SK-N-SH (cell line): ENCODE measurements at regions not wholly inside any gene's neighbourhood (a gene's known extent, or its start where the extent isn't known, plus 50 kb on each side); places are given as distances from the start of the nearest gene placed in this dataset.

Source experiments
- CTCF ChIA-PET: fragments of 300-600, 350-600 bp; formaldehyde crosslinking; extraction: SDS; loops from one replicate; lab custom pipeline; 2021; lab: Yijun Ruan, JAX
- POLR2A ChIA-PET: fragments of 350-600 bp; sonication (Branson Sonifier 250); formaldehyde crosslinking; extraction: SDS; loops from one replicate; lab custom pipeline; 2020; ENCODE audit warnings: antibody characterized with exemption, inconsistent platforms; lab: Yijun Ruan, JAX
- DNase-seq: peaks from one replicate; pipeline ENCODE4 v3.0.0; 2012
- H2AFZ ChIP-seq: fragments of 200-600 bp; sonication (generic); 2 replicates; pipeline ENCODE4 v1.8.1; 2016; ENCODE audit warnings: antibody characterized with exemption, mild to moderate bottlenecking, low read depth
- H3F3A ChIP-seq: fragments of 200-600 bp; sonication (generic); replicated peaks from 2 replicates; pipeline ENCODE3; 2016; ENCODE audit warnings: antibody characterized with exemption, mild to moderate bottlenecking; ENCODE audit not compliant: insufficient read depth
- H3K27ac ChIP-seq, 2 experiments: fragments of 200-500 bp in 1 of 2; fragments of 200-600 bp in 1 of 2; sonication (Bioruptor generic) in 1 of 2; sonication (generic), shearing (Covaris generic) in 1 of 2; 2 replicates each; pipeline versions ENCODE4 v1.5.1 to v1.6.1; 2014 to 2016; ENCODE audit warnings: low read depth in 2 of 2, inconsistent platforms in 1 of 2, low read length in 1 of 2, mild to moderate bottlenecking in 1 of 2, mixed read lengths in 1 of 2
- H3K27me3 ChIP-seq: fragments of 200-600 bp; sonication (generic), shearing (Covaris generic); 2 replicates; pipeline ENCODE4 v1.6.1; 2016; ENCODE audit warnings: mixed run types; ENCODE audit not compliant: insufficient read depth
- H3K36me3 ChIP-seq, 2 experiments: fragments of 200-500 bp in 1 of 2; fragments of 200-600 bp in 1 of 2; sonication (Bioruptor generic) in 1 of 2; sonication (generic) in 1 of 2; replicated peaks in 1 of 2; 2 replicates each; pipeline versions ENCODE3 to v1.5.1; 2014 to 2016; ENCODE audit warnings: low read length in 1 of 2, mild to moderate bottlenecking in 1 of 2; ENCODE audit not compliant: insufficient read depth in 2 of 2, control insufficient read depth in 1 of 2
- H3K4me1 ChIP-seq, 2 experiments: fragments of 200-500 bp in 1 of 2; fragments of 200-600 bp in 1 of 2; sonication (Bioruptor generic) in 1 of 2; sonication (generic), shearing (Covaris generic) in 1 of 2; 2 replicates each; pipeline versions ENCODE4 v1.5.1 to v1.6.1; 2014 to 2016; ENCODE audit warnings: low read depth in 1 of 2, low read length in 1 of 2, mixed run types in 1 of 2; ENCODE audit not compliant: insufficient read depth in 2 of 2, control insufficient read depth in 1 of 2
- H3K4me2 ChIP-seq: fragments of 200-600 bp; sonication (generic), shearing (Covaris generic); 2 replicates; pipeline ENCODE4 v1.6.1; 2017; ENCODE audit warnings: mixed run types
- H3K4me3 ChIP-seq, 2 experiments: fragments of 200-500 bp in 1 of 2; fragments of 200-600 bp in 1 of 2; sonication (Bioruptor generic) in 1 of 2; sonication (generic), shearing (Covaris generic) in 1 of 2; 2 replicates each; pipeline versions ENCODE4 v1.5.1 to v1.8.1; 2014 to 2016; ENCODE audit warnings: low read depth in 2 of 2, inconsistent platforms in 1 of 2, low read length in 1 of 2, mild to moderate bottlenecking in 1 of 2, mixed read lengths in 1 of 2, moderate library complexity in 1 of 2
- H3K79me2 ChIP-seq: fragments of 200-600 bp; sonication (generic); 2 replicates; pipeline ENCODE4 v1.8.1; 2017; ENCODE audit warnings: mild to moderate bottlenecking; ENCODE audit not compliant: insufficient read depth
- H3K9ac ChIP-seq: fragments of 200-600 bp; sonication (generic); 2 replicates; pipeline ENCODE4 v1.6.1; 2017; ENCODE audit warnings: mixed run types
- H3K9me2 ChIP-seq: fragments of 200-600 bp; sonication (generic); 2 replicates; pipeline ENCODE4 v1.6.1; 2017; ENCODE audit warnings: mixed run types
- H3K9me3 ChIP-seq: fragments of 200-600 bp; sonication (generic); 2 replicates; pipeline ENCODE4 v1.6.1; 2017; ENCODE audit warnings: mixed run types, mild to moderate bottlenecking, moderate library complexity
- H4K20me1 ChIP-seq: fragments of 200-600 bp; sonication (generic); 2 replicates; pipeline ENCODE4 v1.6.1; 2017; ENCODE audit warnings: mild to moderate bottlenecking, mixed run types; ENCODE audit not compliant: insufficient read depth
- CHD2 ChIP-seq: fragments of 150-350 bp; IDR thresholded peaks from 2 replicates; pipeline ENCODE4 v1.6.1; 2018; ENCODE audit warnings: low read length; ENCODE audit not compliant: partially characterized antibody
- CTCF ChIP-seq: fragments of 200-600 bp; sonication (generic); IDR thresholded peaks from 2 replicates; pipeline ENCODE4 v1.6.1; 2017; ENCODE audit warnings: antibody characterized with exemption, mild to moderate bottlenecking, moderate library complexity
- EP300 ChIP-seq, 2 experiments: IDR thresholded peaks; 2 replicates each; pipeline versions ENCODE4 v1.4.0 to v1.6.1; 2012; ENCODE audit warnings: borderline replicate concordance in 1 of 2, low read depth in 1 of 2, low read length in 1 of 2
- EZH2phosphoT487 ChIP-seq: fragments of 200-600 bp; sonication (generic); IDR thresholded peaks from 2 replicates; pipeline ENCODE4 v1.6.1; 2017; ENCODE audit warnings: low read depth, mixed run types, mild to moderate bottlenecking, antibody characterized with exemption, moderate library complexity, borderline replicate concordance
- FOSL2 ChIP-seq: IDR thresholded peaks from 2 replicates; pipeline ENCODE4 v1.4.0; 2012; ENCODE audit warnings: low read depth, mild to moderate bottlenecking, moderate library complexity, borderline replicate concordance
- IRF3 ChIP-seq: fragments of 150-350 bp; IDR thresholded peaks from 2 replicates; pipeline ENCODE4 v1.6.1; 2016; ENCODE audit warnings: mild to moderate bottlenecking, low read depth, low read length
- JUND ChIP-seq: IDR thresholded peaks from 2 replicates; pipeline ENCODE4 v1.4.0; 2012
- MAX ChIP-seq: IDR thresholded peaks from 2 replicates; pipeline ENCODE4 v1.4.0; 2012; ENCODE audit warnings: low read depth
- MEF2A ChIP-seq: IDR thresholded peaks from 2 replicates; pipeline ENCODE4 v1.4.0; 2012; ENCODE audit warnings: low read depth, borderline replicate concordance
- NRF1 ChIP-seq: IDR thresholded peaks from 2 replicates; pipeline ENCODE4 v1.6.1; 2012; ENCODE audit warnings: low read depth, mild to moderate bottlenecking, low read length
- POLR2AphosphoS5 ChIP-seq: IDR thresholded peaks from 2 replicates; pipeline ENCODE4 v1.6.1; 2012; ENCODE audit warnings: low read depth, low read length
- RCOR1 ChIP-seq: fragments of 150-350 bp; IDR thresholded peaks from 2 replicates; pipeline ENCODE4 v1.6.1; 2017; ENCODE audit warnings: antibody characterized with exemption, low read length
- RXRA ChIP-seq: IDR thresholded peaks from 2 replicates; pipeline ENCODE4 v1.4.0; 2012; ENCODE audit warnings: low read depth, mild to moderate bottlenecking, borderline replicate concordance
- SIN3A ChIP-seq: IDR thresholded peaks from 2 replicates; pipeline ENCODE4 v1.6.1; 2012; ENCODE audit warnings: low read depth, mild to moderate bottlenecking, low read length, moderate library complexity, borderline replicate concordance
- SMC3 ChIP-seq: IDR thresholded peaks from 2 replicates; pipeline ENCODE4 v1.6.1; 2012; ENCODE audit warnings: low read depth, low read length, improper control_type of control experiment
- USF1 ChIP-seq: IDR thresholded peaks from 2 replicates; pipeline ENCODE4 v1.4.0; 2012; ENCODE audit warnings: low read depth, borderline replicate concordance
- YY1 ChIP-seq: IDR thresholded peaks from 2 replicates; pipeline ENCODE4 v1.4.0; 2012; ENCODE audit warnings: low read depth, mild to moderate bottlenecking
- WGBS: methylation state at CpG from one replicate; pipeline ENCODE4 v1.1.6; 2017; ENCODE audit warnings: low lambda C conversion rate; 5-methylcytosine and 5-hydroxymethylcytosine counted together

GRCh38 chr1:209509039-209509438, 74.5 kb upstream of the CAMK1G start:
- Histone ChIP-seq H3K9me2 (no peaks in the 10 kb centered on the region), H3K4me2 (no peak overlapping the region), H3K27me3 (no peaks in the 10 kb centered on the region), H3K27ac (no peak overlapping the region), H3K4me1 (peaks cover 0 to 7% of the 10 kb centered on the region in 2 experiments; a peak in 2 of 4 replicates), H4K20me1 (no peaks in the 10 kb centered on the region), H2AFZ (no peak overlapping the region), H3K79me2 (no peaks in the 10 kb centered on the region), H3K4me3 (no peak overlapping the region), H3K9ac (no peak overlapping the region), H3F3A (no peaks in the 10 kb centered on the region), H3K36me3 (no peaks in the 10 kb centered on the region), H3K9me3 (no peaks in the 10 kb centered on the region)
- TF ChIP-seq USF1 (no peak), POLR2AphosphoS5 (no peak), CHD2 (no peak), JUND (no peak), SIN3A (no peak), NRF1 (no peak), CTCF (no peak), MEF2A (no peak), SMC3 (no peak), MAX (no peak), EZH2phosphoT487 (no peak), FOSL2 (no peak), EP300 (IDR thresholded peaks at IDR 0.05; ENCODE audit: borderline replicate concordance in 1 of 2, low read depth in 1 of 2, low read length in 1 of 2) (no peak), RXRA (no peak), YY1 (no peak)
- DNase-seq = no peak
- 93% methylated on average over 5 of the region's 5 CpGs for WGBS
- ChIA-PET CTCF (interaction anchor here (0.9 to 1.8 kb wide), 3 partner anchors 51 to 60 kb away, joined by 3 to 6 read pairs (median 3); no protein-coding TSS in a partner anchor), POLR2A (no interaction called here)

- Histone ChIP-seq H3K27ac (no peak overlapping the region), H3K36me3 (no peaks in the 10 kb centered on the region), H3K9me2 (no peaks in the 10 kb centered on the region), H4K20me1 (no peaks in the 10 kb centered on the region), H2AFZ (no peak overlapping the region), H3K27me3 (no peaks in the 10 kb centered on the region), H3K4me1 (peaks cover 0 to 7% of the 10 kb centered on the region in 2 experiments; a peak in 2 of 4 replicates), H3K4me3 (no peak overlapping the region), H3K79me2 (no peaks in the 10 kb centered on the region), H3K9ac (no peak overlapping the region), H3K4me2 (no peak overlapping the region), H3F3A (no peaks in the 10 kb centered on the region), H3K9me3 (no peaks in the 10 kb centered on the region)
- ChIA-PET POLR2A (no interaction called here), CTCF (interaction anchor here (0.7 to 0.8 kb wide), 2 partner anchors 11 to 21 kb away, joined by 3 read pairs; no protein-coding TSS in a partner anchor)
- WGBS = 75% methylated on average over 4 of the region's 4 CpGs
- TF ChIP-seq CTCF (no peak), IRF3 (no peak), FOSL2 (no peak), POLR2AphosphoS5 (no peak), NRF1 (no peak), RCOR1 (no peak)
- DNase-seq = no peak
Observed at GRCh38 chr1:209510063-209510462, 73.5 kb upstream of the CAMK1G start.
